IMR-90 (cell line): ENCODE measurements at regions not wholly inside any gene's neighbourhood (a gene's known extent, or its start where the extent isn't known, plus 50 kb on each side); places are given as distances from the start of the nearest gene placed in this dataset.

Experiments used
- ATAC-seq: fragments of 200-7000 bp; cut with Tn5 transposase; 2 replicates; pipeline ENCODE4 v1.9.1; 2020; ENCODE audit warnings: low read depth, mild to moderate bottlenecking, moderate library complexity
- BruUV-seq: library from RNA; stranded (reverse); fragments of 400-500 nt; replicated peaks from 2 replicates; lab custom pipeline; 2021; lab: Mats Ljungman, UMichigan
- CTCF ChIA-PET: fragments of 300-600 bp; formaldehyde crosslinking; extraction: SDS; loops from one replicate; lab custom pipeline; 2021; ENCODE audit warnings: antibody characterized with exemption; lab: Yijun Ruan, JAX
- POLR2A ChIA-PET: fragments of 300-600 bp; sonication (Branson Sonifier 250); formaldehyde crosslinking; loops from one replicate; lab custom pipeline; 2022; ENCODE audit warnings: antibody characterized with exemption; ENCODE audit not compliant: unreplicated experiment; lab: Charles Lee
- DNase-seq: peaks from one replicate; pipeline ENCODE4 v3.0.0; 2013
- H2AFZ ChIP-seq: replicated peaks from 2 replicates; pipeline ENCODE3; 2013; ENCODE audit warnings: low read length, mild to moderate bottlenecking; ENCODE audit not compliant: poor library complexity
- H2AK5ac ChIP-seq: 2 replicates; pipeline ENCODE4 v1.6.1; 2013; ENCODE audit warnings: low read depth, low read length, inconsistent platforms
- H2AK9ac ChIP-seq: replicated peaks from 2 replicates; pipeline ENCODE3; 2013; ENCODE audit warnings: mild to moderate bottlenecking, low read depth, low read length, moderate library complexity; ENCODE audit not compliant: poor library complexity
- H2BK120ac ChIP-seq: 2 replicates; pipeline ENCODE4 v1.6.1; 2013; ENCODE audit warnings: low read depth, low read length, inconsistent platforms
- H2BK15ac ChIP-seq: 3 replicates; pipeline ENCODE4 v1.6.1; 2013; ENCODE audit warnings: low read depth, low read length, inconsistent platforms
- H2BK20ac ChIP-seq: 2 replicates; pipeline ENCODE4 v1.6.1; 2013; ENCODE audit warnings: low read depth, mild to moderate bottlenecking, inconsistent platforms, low read length, moderate library complexity
- H2BK5ac ChIP-seq: 2 replicates; pipeline ENCODE4 v1.6.1; 2013; ENCODE audit warnings: mild to moderate bottlenecking, low read depth, low read length, inconsistent platforms; ENCODE audit not compliant: poor library complexity, severe bottlenecking
- H3K14ac ChIP-seq: replicated peaks from 2 replicates; pipeline ENCODE4 v1.6.1; 2013; ENCODE audit warnings: low read depth, low read length, inconsistent platforms
- H3K18ac ChIP-seq: 2 replicates; pipeline ENCODE4 v1.6.1; 2013; ENCODE audit warnings: low read depth, low read length, control low read depth
- H3K23ac ChIP-seq: 2 replicates; pipeline ENCODE4 v1.6.1; 2013; ENCODE audit warnings: low read depth, low read length, inconsistent platforms
- H3K27ac ChIP-seq: 2 replicates; pipeline ENCODE4 v1.5.1; 2013; ENCODE audit warnings: mild to moderate bottlenecking, control low read depth, low read length; ENCODE audit not compliant: insufficient read depth
- H3K27me3 ChIP-seq: 2 replicates; pipeline ENCODE4 v1.6.1; 2013; ENCODE audit warnings: low read length; ENCODE audit not compliant: control insufficient read depth, insufficient read depth
- H3K36me3 ChIP-seq: 2 replicates; pipeline ENCODE4 v1.6.1; 2013; ENCODE audit warnings: low read length, mixed read lengths; ENCODE audit not compliant: control insufficient read depth, insufficient read depth
- H3K4ac ChIP-seq: 2 replicates; pipeline ENCODE4 v1.6.1; 2013; ENCODE audit warnings: low read depth, low read length, inconsistent platforms
- H3K4me1 ChIP-seq: 2 replicates; pipeline ENCODE4 v1.6.1; 2013; ENCODE audit warnings: low read length, mixed read lengths; ENCODE audit not compliant: control insufficient read depth, insufficient read depth
- H3K4me2 ChIP-seq: 2 replicates; pipeline ENCODE4 v1.6.1; 2013; ENCODE audit warnings: low read depth, mild to moderate bottlenecking, control low read depth, low read length, moderate library complexity
- H3K4me3 ChIP-seq: 2 replicates; pipeline ENCODE4 v1.5.1; 2013; ENCODE audit warnings: low read depth, mild to moderate bottlenecking, control low read depth, low read length, moderate library complexity; ENCODE audit not compliant: insufficient read depth
- H3K56ac ChIP-seq: 2 replicates; pipeline ENCODE4 v1.6.1; 2013; ENCODE audit warnings: low read length, inconsistent platforms; ENCODE audit not compliant: insufficient read depth; ENCODE audit errors: extremely low read depth
- H3K79me1 ChIP-seq, 2 experiments: 2 replicates each; pipeline ENCODE4 v1.6.1; 2013; ENCODE audit warnings: low read length in 2 of 2, inconsistent platforms in 1 of 2, low read depth in 1 of 2
- H3K9ac ChIP-seq: 2 replicates; pipeline ENCODE4 v1.6.1; 2013; ENCODE audit warnings: low read depth, low read length, control low read depth
- H3K9me1 ChIP-seq: 2 replicates; pipeline ENCODE4 v1.6.1; 2013; ENCODE audit warnings: low read length, inconsistent platforms; ENCODE audit not compliant: insufficient read depth
- H3K9me3 ChIP-seq: 2 replicates; pipeline ENCODE4 v1.6.1; 2013; ENCODE audit warnings: low read length; ENCODE audit not compliant: control insufficient read depth, insufficient read depth
- H4K20me1 ChIP-seq: 2 replicates; pipeline ENCODE4 v1.6.1; 2013; ENCODE audit warnings: low read length, inconsistent platforms; ENCODE audit not compliant: insufficient read depth
- H4K5ac ChIP-seq: 2 replicates; pipeline ENCODE4 v1.6.1; 2013; ENCODE audit warnings: mild to moderate bottlenecking, low read depth, low read length, control low read depth
- H4K8ac ChIP-seq, 2 experiments: 2 replicates each; pipeline ENCODE4 v1.6.1; 2013; ENCODE audit warnings: low read depth in 2 of 2, low read length in 2 of 2, control low read depth in 1 of 2, inconsistent platforms in 1 of 2
- H4K91ac ChIP-seq: 2 replicates; pipeline ENCODE4 v1.6.1; 2013; ENCODE audit warnings: low read depth, low read length, inconsistent platforms; ENCODE audit not compliant: insufficient read depth
- BHLHE40 ChIP-seq: fragments of 150-350 bp; IDR thresholded peaks from 2 replicates; pipeline ENCODE4 v1.6.1; 2016; ENCODE audit warnings: mild to moderate bottlenecking, low read depth, low read length
- CEBPB ChIP-seq: IDR thresholded peaks from 2 replicates; pipeline ENCODE4 v1.6.1; 2012; ENCODE audit warnings: low read depth, low read length, improper control_type of control experiment
- FOS ChIP-seq: fragments of 150-350 bp; IDR thresholded peaks from 2 replicates; pipeline ENCODE4 v1.6.1; 2016; ENCODE audit warnings: low read depth, low read length
- MAFK ChIP-seq: IDR thresholded peaks from 2 replicates; pipeline ENCODE4 v1.6.1; 2012; ENCODE audit warnings: low read depth, low read length, improper control_type of control experiment
- MAZ ChIP-seq: IDR thresholded peaks from 2 replicates; pipeline ENCODE4 v1.6.1; 2012; ENCODE audit warnings: low read depth, mild to moderate bottlenecking, low read length, improper control_type of control experiment, moderate library complexity, borderline replicate concordance
- MXI1 ChIP-seq: IDR thresholded peaks from 2 replicates; pipeline ENCODE4 v1.6.1; 2012; ENCODE audit warnings: low read depth, mild to moderate bottlenecking, low read length, moderate library complexity, borderline replicate concordance
- NFE2L2 ChIP-seq: fragments of 150-350 bp; IDR thresholded peaks from 2 replicates; pipeline ENCODE4 v1.6.1; 2016; ENCODE audit warnings: low read depth, mild to moderate bottlenecking, low read length
- RAD21 ChIP-seq: IDR thresholded peaks from 2 replicates; pipeline ENCODE4 v1.6.1; 2012; ENCODE audit warnings: low read length, improper control_type of control experiment
- RCOR1 ChIP-seq: IDR thresholded peaks from 2 replicates; pipeline ENCODE4 v1.6.1; 2012; ENCODE audit warnings: mild to moderate bottlenecking, low read length, improper control_type of control experiment; ENCODE audit not compliant: insufficient replicate concordance
- SMC3 ChIP-seq: fragments of 150-350 bp; IDR thresholded peaks from 2 replicates; pipeline ENCODE4 v1.6.1; 2016; ENCODE audit warnings: low read depth, mild to moderate bottlenecking, antibody characterized with exemption, low read length, moderate library complexity
- WGBS, 2 experiments: methylation state at CpG; one replicate each; pipeline versions ENCODE4 v1.1.5 to v1.1.7; 2013; ENCODE audit warnings: missing lambda C conversion rate in 2 of 2; ENCODE audit not compliant: insufficient read length in 1 of 2; ENCODE audit errors: extremely low coverage in 2 of 2; 5-methylcytosine and 5-hydroxymethylcytosine counted together
- dilution Hi-C: fragments of 300-500 bp; cut with HindIII; formaldehyde crosslinking; loops from one replicate; pipeline ENCODE4 v1.14.3; 2018; ENCODE audit warnings: low sequenced_read_pairs; ENCODE audit not compliant: unreplicated experiment
- in situ Hi-C: fragments of 300-500 bp; cut with MboI; formaldehyde crosslinking; loops from 3 replicates; pipeline ENCODE4 v1.14.3; 2019; ENCODE audit warnings: low sequenced_read_pairs, inconsistent platforms, mixed read lengths
- intact Hi-C: fragments of 100-400 bp; cut with micrococcal nuclease; formaldehyde crosslinking; loops from 2 replicates; pipeline ENCODE4 v1.10.0; 2022
- TF ChIP-seq, protein P1 (sequence below): fragments of 150-350 bp; IDR thresholded peaks from 2 replicates; pipeline ENCODE4 v1.6.1; 2016; ENCODE audit warnings: low read depth, mild to moderate bottlenecking, low read length, moderate library complexity, borderline replicate concordance

DNA sequence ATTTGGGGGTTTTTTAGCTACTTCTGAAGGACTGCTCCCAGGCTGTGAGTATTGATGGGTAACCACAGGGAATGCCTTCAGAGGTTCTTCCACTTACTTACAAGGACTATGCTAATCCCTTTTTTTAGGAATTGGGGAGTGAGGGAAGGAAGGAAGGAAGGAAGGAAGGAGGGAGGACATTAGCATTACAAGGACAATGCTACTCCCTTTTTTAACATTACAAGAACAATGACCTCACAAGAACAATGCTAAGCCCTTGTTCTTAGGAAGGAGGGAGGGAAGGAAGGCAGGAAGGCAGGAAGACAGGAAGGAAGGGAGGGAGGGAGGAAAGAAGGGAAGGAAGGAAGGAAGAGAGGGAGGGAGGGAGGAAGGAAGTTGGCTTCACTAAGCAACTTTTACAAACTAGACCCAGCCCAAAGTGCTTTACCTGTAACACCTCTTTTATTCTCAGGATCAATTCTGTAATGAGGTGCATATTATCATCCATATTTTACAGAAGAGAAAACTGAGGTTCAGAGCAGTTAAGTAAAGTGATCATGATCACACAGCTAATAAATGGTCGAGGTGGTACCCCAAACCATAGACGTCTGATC is 446.8 kb upstream of the JARID2 start:
- POLR2A ChIA-PET, result no interaction called here

More for the DNA sequence above, 446.8 kb upstream of the JARID2 start:
- H4K5ac ChIP-seq, result no peak overlapping the region
- H2BK5ac ChIP-seq, result no peak overlapping the region
- CTCF ChIA-PET, result interaction anchor here (0.5 to 0.6 kb wide), 2 partner anchors 11 to 28 kb away, joined by 3 read pairs; no protein-coding TSS in a partner anchor
- H3K4ac ChIP-seq, result peak overlapping the region; percentile 58; the same call in 1 of the 2 replicates
- no TSS peak for BruUV-seq
- intact Hi-C loops, result loop anchor here (10.0 kb wide), 1 partner anchor 584 kb away; no protein-coding TSS in a partner anchor
- no peak overlapping the region for H3K18ac ChIP-seq
- H2AFZ ChIP-seq, result no peak overlapping the region
- no peaks in the 10 kb centered on the region for H3K27me3 ChIP-seq
- H4K91ac ChIP-seq, result no peak overlapping the region
- in situ Hi-C loops, result no loop called here
- dilution Hi-C loops, result no loop called here
- DNase-seq (no peak), ATAC-seq (no peak)
- H2BK120ac ChIP-seq, result no peak overlapping the region
- H3K9me3 ChIP-seq, result no peaks in the 10 kb centered on the region
- no peak overlapping the region for H4K8ac ChIP-seq
- H3K23ac ChIP-seq, result no peak overlapping the region
- H3K14ac ChIP-seq, result 0 out of 2 replicates have a peak overlapping the region, but pooled peaks have one; percentile 29
- peaks cover 5% of the 10 kb centered on the region; the same call in 1 of the 2 replicates for H3K4me1 ChIP-seq
- H3K4me2 ChIP-seq, result no peak overlapping the region
- H3K9ac ChIP-seq, result no peak overlapping the region
- no peak overlapping the region for H3K56ac ChIP-seq
- no peaks in the 10 kb centered on the region for H4K20me1 ChIP-seq
- no peak for TF ChIP-seq FOS
- TF ChIP-seq RCOR1, result no peak
- no peak for TF ChIP-seq CEBPB
- no peak for TF ChIP-seq BHLHE40
- no peak for TF ChIP-seq NFE2L2
- TF ChIP-seq RAD21, result no peak
- no peak for TF ChIP-seq SMC3
- TF ChIP-seq MXI1, result no peak
- TF ChIP-seq MAFK, result no peak
- TF ChIP-seq, protein P1, sequence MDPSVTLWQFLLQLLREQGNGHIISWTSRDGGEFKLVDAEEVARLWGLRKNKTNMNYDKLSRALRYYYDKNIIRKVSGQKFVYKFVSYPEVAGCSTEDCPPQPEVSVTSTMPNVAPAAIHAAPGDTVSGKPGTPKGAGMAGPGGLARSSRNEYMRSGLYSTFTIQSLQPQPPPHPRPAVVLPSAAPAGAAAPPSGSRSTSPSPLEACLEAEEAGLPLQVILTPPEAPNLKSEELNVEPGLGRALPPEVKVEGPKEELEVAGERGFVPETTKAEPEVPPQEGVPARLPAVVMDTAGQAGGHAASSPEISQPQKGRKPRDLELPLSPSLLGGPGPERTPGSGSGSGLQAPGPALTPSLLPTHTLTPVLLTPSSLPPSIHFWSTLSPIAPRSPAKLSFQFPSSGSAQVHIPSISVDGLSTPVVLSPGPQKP, result no peak
- TF ChIP-seq MAZ, result no peak
- no peaks in the 10 kb centered on the region for H3K79me1 ChIP-seq
- no peak overlapping the region for H2BK20ac ChIP-seq
- H2AK9ac ChIP-seq, result no peak overlapping the region
- WGBS, 2 experiments, result no CpG with 5 or more reads among the region's 2 CpGs
- H3K27ac ChIP-seq, result no peak overlapping the region
- no peak overlapping the region for H2BK15ac ChIP-seq
- no peaks in the 10 kb centered on the region for H3K36me3 ChIP-seq
- H3K4me3 ChIP-seq, result no peak overlapping the region
- no peak overlapping the region for H2AK5ac ChIP-seq
- no peaks in the 10 kb centered on the region for H3K9me1 ChIP-seq
